GM23338 (cell line): ENCODE measurements at regions not wholly inside any gene's neighbourhood (a gene's known extent, or its start where the extent isn't known, plus 50 kb on each side); places are given as distances from the start of the nearest gene placed in this dataset.

ENCODE experiments used
- CREB1 ChIP-seq: fragments of 250-450 bp; sonication (Bioruptor Pico); IDR thresholded peaks from 2 replicates; pipeline ENCODE4 v1.5.0; 2020; ENCODE audit warnings: low read depth, mild to moderate bottlenecking, moderate library complexity
- EZH2 ChIP-seq: fragments of 200-600 bp; sonication (generic); IDR thresholded peaks from one replicate; pipeline ENCODE4 v1.8.0; 2017; ENCODE audit warnings: antibody characterized with exemption, mild to moderate bottlenecking, low read depth; ENCODE audit not compliant: unreplicated experiment
- EZH2phosphoT487 ChIP-seq: fragments of 200-600 bp; sonication (generic); IDR thresholded peaks from one replicate; pipeline ENCODE4 v1.8.1; 2018; ENCODE audit warnings: antibody characterized with exemption; ENCODE audit not compliant: unreplicated experiment
- POLR2AphosphoS5 ChIP-seq: IDR thresholded peaks from 2 replicates; pipeline ENCODE4 v1.6.1; 2016; ENCODE audit warnings: antibody characterized with exemption, low read depth
- ZNF114 ChIP-seq: fragments of 250-450 bp; sonication (Bioruptor Pico); IDR thresholded peaks from 2 replicates; pipeline ENCODE4 v1.5.0; 2020; ENCODE audit warnings: mild to moderate bottlenecking, moderate library complexity
- TF ChIP-seq, protein P1 (sequence below), 2 experiments: fragments of 200-600 bp in 1 of 2; sonication (generic) in 1 of 2; conservative IDR thresholded peaks; 2 replicates each; pipeline versions ENCODE4 v1.5.1 to v1.6.1; 2016 to 2017; ENCODE audit warnings: antibody characterized with exemption in 2 of 2, low read depth in 2 of 2, mild to moderate bottlenecking in 2 of 2, moderate library complexity in 1 of 2

DNA sequence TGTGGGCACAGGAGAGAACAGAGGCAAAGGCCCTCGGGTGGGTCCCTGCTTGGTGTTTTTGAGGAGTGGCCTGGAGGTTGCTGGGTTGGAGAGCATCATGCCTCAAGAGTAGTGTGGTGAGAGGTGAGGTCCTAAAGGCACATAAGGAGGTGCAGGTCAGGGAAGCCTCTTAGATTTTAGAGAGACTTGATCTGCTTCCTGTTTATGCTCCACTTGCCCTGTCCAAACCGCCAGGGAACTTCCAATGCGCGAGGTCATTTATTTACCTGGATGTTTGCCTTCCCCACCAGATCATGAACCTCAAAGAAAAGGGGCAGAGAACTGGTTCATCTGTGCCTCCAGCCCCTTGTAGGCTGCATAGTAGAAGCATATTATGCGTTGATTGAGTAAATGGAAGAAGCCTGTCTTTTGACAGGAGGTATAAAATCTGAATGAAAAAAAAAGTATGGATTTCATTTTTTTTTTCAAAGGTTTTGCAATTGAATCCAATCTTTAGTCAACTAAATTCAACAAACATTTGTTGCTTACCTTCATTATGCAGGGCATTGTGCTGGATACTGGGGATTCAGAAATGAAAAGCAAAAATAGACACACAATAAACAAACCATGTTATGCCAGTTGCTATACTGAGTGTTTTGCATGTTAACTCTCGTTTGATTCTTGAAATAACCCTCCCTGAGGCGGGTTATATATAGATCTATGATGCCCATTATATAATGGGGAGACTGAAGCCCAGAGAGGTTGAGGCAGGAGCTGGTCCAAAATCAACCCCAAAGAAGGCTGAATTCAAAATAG lies 485.2 kb downstream of the VRK1 start:
- TF ChIP-seq EZH2phosphoT487 (no peak), POLR2AphosphoS5 (no peak), EZH2 (no peak), ZNF114 (no peak), CREB1 (no peak)
- TF ChIP-seq, protein P1, sequence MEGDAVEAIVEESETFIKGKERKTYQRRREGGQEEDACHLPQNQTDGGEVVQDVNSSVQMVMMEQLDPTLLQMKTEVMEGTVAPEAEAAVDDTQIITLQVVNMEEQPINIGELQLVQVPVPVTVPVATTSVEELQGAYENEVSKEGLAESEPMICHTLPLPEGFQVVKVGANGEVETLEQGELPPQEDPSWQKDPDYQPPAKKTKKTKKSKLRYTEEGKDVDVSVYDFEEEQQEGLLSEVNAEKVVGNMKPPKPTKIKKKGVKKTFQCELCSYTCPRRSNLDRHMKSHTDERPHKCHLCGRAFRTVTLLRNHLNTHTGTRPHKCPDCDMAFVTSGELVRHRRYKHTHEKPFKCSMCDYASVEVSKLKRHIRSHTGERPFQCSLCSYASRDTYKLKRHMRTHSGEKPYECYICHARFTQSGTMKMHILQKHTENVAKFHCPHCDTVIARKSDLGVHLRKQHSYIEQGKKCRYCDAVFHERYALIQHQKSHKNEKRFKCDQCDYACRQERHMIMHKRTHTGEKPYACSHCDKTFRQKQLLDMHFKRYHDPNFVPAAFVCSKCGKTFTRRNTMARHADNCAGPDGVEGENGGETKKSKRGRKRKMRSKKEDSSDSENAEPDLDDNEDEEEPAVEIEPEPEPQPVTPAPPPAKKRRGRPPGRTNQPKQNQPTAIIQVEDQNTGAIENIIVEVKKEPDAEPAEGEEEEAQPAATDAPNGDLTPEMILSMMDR (conservative IDR thresholded peaks at IDR 0.05; ENCODE audit: low read depth in 2 of 2), result no peak
